Breast epithelium (tissue), 3 donors: ENCODE measurements at regions not wholly inside any gene's neighbourhood (a gene's known extent, or its start where the extent isn't known, plus 50 kb on each side); places are given as distances from the start of the nearest gene placed in this dataset.

Experiments
- CTCF ChIP-seq, 3 donors: fragments of 450-650 bp; IDR thresholded peaks; one replicate each; pipeline ENCODE4 v1.5.1; 2016 to 2017; ENCODE audit warnings: antibody characterized with exemption in 3 of 3, mild to moderate bottlenecking in 3 of 3, moderate library complexity in 3 of 3
- POLR2A ChIP-seq: fragments of 450-650 bp; IDR thresholded peaks from one replicate; pipeline ENCODE4 v1.6.1; 2016; ENCODE audit warnings: antibody characterized with exemption, mild to moderate bottlenecking, moderate library complexity

- TF ChIP-seq CTCF (IDR thresholded peaks at IDR 0.05) = no peak
- no peak for TF ChIP-seq POLR2A
Observed at GRCh38 chr2:16329421-16329820, 336.2 kb downstream of the CYRIA start.
